ENCODE measurements at regions not wholly inside any gene's neighbourhood (a gene's known extent, or its start where the extent isn't known, plus 50 kb on each side); places are given as distances from the start of the nearest gene placed in this dataset.

DNA sequence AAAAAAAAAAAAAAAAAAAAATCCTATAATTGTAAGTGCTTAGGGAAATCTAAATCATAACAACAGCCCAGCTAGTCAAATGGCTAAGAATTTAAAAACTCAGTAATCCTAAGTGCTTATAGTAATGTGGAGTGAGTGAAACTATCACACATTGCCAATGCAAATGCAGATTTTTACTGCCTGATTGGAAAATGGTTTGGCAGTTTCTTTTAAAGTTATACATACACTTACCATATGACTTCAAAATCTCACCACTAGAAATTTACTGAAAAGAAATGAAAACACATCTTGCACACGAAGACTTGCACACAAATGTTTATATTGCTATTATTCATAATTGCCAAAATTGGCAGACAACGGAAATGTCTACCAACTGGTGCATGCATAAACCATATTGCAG lies 51.3 kb upstream of the STXBP6 start:
- Histone ChIP-seq H3K4me1 (no peaks in the 10 kb centered on the region), H3K36me3 (no peaks in the 10 kb centered on the region), H3K9me3 (replicated peaks) (peaks cover 4% of the 10 kb centered on the region), H3K4me3 (no peak overlapping the region), H3K27me3 (ENCODE audit: low read depth) (no peaks in the 10 kb centered on the region), H3K27ac (replicated peaks) (no peak overlapping the region)
- DNase-seq = no peak
- TF ChIP-seq, protein P1, sequence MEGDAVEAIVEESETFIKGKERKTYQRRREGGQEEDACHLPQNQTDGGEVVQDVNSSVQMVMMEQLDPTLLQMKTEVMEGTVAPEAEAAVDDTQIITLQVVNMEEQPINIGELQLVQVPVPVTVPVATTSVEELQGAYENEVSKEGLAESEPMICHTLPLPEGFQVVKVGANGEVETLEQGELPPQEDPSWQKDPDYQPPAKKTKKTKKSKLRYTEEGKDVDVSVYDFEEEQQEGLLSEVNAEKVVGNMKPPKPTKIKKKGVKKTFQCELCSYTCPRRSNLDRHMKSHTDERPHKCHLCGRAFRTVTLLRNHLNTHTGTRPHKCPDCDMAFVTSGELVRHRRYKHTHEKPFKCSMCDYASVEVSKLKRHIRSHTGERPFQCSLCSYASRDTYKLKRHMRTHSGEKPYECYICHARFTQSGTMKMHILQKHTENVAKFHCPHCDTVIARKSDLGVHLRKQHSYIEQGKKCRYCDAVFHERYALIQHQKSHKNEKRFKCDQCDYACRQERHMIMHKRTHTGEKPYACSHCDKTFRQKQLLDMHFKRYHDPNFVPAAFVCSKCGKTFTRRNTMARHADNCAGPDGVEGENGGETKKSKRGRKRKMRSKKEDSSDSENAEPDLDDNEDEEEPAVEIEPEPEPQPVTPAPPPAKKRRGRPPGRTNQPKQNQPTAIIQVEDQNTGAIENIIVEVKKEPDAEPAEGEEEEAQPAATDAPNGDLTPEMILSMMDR (IDR thresholded peaks at IDR 0.05; ENCODE audit: borderline replicate concordance) = no peak
- intact Hi-C loops (cut with micrococcal nuclease) = no loop called here
